Anterior cingulate cortex (tissue), 58 donors: ENCODE measurements at regions not wholly inside any gene's neighbourhood (a gene's known extent, or its start where the extent isn't known, plus 50 kb on each side); places are given as distances from the start of the nearest gene placed in this dataset.

Experiments
- DNase-seq, 58 donors: peaks; one replicate each; lab custom pipeline; 2025; lab: John Stamatoyannopoulos, UW

DNA sequence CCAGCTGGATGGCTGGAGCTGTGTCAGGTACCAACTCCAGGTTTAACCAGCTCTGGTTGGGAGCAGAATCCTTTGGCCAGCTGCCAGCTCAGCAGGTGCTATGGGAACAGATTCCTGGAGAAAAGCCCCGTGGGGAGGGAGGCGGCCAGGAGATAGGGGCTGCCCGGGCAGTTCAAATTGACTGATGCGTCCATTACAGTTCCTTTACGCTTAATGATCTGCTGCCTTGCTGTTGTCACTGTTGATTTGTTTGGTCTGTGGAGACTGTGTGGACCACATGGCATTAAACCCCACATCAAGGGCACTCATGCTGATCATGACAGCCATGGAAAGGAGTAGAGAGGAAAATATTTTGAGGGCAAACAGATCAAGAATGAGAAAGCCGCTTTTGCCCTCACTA lies 200.0 kb downstream of the TSN start:
- peak in 1 of 58 donors; percentile 5 for DNase-seq

DNA sequence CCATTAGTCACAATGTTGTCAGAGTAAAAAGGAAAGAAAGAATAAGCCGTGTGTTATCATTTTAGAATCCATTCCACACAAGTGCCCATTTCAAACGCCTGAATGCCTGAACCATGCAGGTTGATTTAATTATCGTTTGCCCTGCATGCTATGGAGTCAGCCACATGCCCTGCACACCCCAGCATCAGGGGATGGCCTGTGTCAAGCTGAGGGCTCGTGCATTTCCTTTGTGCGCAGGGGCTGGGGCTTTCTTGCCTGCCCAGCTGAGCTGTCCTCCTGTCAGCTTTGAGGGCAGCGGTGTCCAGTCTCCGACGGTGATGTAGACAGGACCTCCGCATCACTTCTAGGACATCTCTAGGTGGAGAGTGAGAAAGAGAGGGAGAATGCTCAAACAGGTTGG lies 200.4 kb downstream of the TSN start:
- no peak for DNase-seq

GRCh38 chr2:121960251-121960650 lies 204.8 kb downstream of the TSN start:
- DNase-seq, result no peak

- no peak for DNase-seq
These were observed 206.3 kb downstream of the TSN start for GRCh38 chr2:121961761-121962160.

DNA sequence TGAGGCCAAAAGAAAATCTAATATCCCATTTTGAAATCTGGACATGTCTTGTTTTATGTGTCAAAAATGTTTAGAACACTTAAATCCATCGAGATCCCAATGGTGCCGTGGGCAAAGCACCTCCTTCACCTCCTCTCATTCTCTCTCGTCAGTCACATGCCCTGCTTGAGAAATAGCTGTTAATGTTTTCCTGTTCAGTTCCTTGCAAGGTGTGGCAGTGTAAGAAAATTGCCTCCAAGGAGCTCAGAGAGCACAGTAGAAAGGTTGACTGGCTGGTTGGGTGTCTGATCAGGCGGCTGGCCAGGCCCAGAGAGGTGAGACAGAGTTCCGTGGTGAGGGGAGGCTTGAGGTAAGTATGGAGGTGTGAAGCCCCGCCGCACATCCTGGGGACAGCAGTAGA lies 210.2 kb downstream of the TSN start:
- no peak for DNase-seq

DNA sequence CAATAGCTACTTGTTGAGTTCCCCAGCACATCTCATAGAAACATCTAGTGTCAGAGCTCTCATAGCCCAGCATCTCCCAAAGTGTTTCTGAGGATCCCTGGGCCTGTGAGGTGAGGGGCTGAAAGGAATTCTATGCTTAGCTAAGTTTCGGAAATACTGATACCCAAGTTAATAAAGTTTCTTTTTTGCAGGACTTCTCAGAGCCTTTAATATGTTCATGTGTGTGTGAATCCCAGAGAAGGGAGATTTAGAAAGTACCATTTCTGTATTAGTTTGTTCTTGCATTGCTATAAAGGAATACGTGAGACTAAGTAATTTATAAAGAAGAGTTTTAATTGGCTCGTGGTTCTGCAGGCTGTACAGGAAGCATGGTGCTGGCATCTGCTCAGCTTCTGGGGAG lies 211.2 kb downstream of the TSN start:
- no peak for DNase-seq

DNA sequence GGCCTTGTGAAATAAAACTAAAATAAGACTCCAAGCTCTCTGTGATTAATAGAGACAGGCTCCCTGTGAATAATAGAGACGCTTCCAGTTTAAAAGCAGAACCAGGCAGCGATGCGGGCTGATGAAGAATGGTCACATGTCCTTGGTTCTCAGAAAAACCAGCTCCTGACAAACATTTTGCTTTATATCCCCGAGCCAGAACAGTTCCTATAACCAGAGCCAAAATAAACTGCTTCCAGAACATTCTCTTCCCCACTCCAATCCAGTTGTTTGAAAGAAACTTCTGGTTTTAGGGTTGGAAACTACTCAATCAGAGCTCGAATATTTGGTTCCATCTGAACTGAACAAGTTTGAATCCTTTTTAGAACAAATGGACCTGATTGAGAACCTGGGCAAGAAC lies 213.7 kb downstream of the TSN start:
- peak in 3 of 58 donors; percentile 12 to 16 (median 12) for DNase-seq

DNA sequence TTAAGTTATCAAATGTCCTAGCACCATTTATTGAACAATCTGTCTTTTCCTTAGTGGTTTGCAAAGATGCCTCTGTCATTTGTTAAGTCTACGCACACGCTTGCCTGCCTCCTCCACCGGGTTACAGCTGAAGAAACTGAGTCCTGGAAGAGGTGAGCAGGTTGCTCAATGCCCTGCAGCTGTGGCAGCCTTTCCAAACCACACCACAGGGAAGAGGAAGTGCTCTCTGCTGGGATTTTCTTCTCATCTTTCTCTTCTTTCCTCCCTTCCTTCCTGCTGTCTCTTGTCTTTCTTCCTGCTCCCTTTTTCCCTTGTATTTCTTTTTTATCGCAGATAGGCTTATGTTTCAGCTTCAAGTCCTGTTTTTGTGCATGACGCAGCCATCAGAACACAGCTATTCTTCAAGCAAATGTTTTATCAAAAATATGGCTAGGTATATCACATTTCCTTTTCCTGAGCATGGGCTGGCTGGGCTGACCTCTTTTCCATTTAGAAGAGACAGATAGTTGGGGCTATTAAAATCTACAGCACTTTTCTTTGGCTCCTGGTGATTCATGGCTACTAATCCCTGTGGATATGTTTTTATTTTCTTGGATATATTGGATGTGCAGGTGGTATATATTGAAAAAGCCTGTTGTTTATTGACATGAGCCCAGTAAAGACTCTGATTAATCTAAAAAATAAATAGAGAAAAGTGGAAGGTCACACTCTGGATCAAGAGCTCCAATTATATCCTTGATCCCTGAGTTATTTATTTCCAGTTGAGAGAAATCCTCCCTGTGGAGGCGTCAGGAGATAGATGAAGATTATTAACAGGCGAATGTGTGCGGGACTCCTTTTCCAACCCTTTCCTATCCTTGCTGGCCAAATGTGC lies 214.6 kb downstream of the TSN start:
- no peak for DNase-seq

GRCh38 chr2:121972203-121972602 lies 216.8 kb downstream of the TSN start:
- DNase-seq, result no peak

GRCh38 chr2:121974897-121975661 lies 219.6 kb downstream of the TSN start:
- DNase-seq, result peak in 44 of 58 donors; percentile 6 to 81 (median 27)

GRCh38 chr2:121976926-121977325 lies 221.5 kb downstream of the TSN start:
- DNase-seq, result no peak

DNA sequence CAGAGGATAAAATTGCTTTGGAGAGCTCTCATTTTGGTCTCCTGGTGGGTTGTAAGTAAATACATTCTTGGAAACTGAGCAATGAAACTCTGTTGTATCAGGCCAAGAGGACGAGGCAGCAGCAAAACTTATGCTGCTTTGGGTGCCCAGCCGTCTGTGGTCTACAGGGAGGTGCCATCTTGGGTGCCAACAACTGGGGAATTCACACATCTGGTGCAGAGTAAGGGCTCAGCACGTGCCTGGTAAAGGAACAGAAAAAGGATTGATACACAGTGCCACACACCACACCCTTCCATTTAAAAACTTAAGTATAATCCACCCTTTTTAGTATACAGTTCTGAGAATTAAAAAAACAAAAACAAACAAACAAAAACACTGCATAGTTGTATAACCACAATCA lies 221.9 kb downstream of the TSN start:
- no peak for DNase-seq

GRCh38 chr2:121992700-121993099 lies 237.2 kb downstream of the TSN start:
- no peak for DNase-seq

- DNase-seq, result no peak
These were observed 238.2 kb downstream of the TSN start for GRCh38 chr2:121993682-121994081.

- DNase-seq, result no peak
These were observed 239.1 kb downstream of the TSN start for GRCh38 chr2:121994238-121995206.

GRCh38 chr2:121998751-121999150 lies 243.3 kb downstream of the TSN start:
- no peak for DNase-seq

GRCh38 chr2:121999264-121999663 lies 243.8 kb downstream of the TSN start:
- no peak for DNase-seq

- no peak for DNase-seq
These were observed 245.3 kb downstream of the TSN start for GRCh38 chr2:122000556-122001340.

DNA sequence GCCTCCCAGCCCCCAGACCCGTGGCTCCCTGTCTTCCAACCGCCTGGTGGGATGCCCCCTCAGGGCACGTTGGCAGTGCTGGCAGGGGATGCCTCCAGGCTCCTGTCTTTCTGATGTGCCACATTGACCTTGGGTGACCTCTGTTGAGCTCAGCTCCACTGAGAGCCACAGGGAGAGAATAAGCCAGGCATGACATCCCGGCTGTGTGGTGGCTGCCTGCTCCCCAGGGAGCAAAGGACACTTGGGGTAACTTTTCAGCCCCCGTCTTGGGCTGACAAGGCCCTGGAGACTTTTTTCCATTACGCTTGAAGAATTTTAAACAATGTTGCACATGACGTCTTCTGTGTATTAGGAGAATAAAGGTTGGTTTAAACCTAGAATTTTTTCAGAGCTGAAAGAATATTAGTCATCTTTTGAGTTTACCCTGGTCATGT lies 246.0 kb downstream of the TSN start:
- no peak for DNase-seq
